ENCODE measurements at regions not wholly inside any gene's neighbourhood (a gene's known extent, or its start where the extent isn't known, plus 50 kb on each side); places are given as distances from the start of the nearest gene placed in this dataset.

DNA sequence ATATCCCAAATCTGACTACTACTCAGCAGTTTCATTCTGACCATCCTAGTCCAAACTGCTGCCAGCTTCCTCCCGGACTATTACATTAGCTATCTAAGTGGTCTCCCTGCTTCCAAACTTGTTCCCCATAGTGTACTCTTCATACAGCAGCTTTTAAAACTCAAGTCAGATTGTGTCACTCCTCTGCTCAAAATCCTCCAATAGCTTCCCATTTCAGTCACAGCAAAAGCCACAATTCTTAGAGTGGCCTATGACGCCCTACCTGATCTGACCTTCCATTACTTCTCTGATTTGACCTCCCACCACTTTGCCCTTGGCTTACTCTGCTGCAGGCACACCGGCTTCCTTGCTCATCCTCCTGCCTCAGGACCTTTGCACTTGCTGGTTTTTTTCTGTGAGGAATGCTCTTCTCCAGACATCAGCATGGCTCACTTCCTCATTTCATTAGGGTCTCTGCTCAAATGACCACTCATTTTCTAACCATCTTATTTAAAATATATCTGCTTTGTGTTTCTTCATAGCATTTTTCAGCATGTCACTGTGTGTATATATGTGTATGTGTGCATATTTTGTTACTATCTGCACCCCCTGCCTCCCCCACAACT lies 111.1 kb upstream of the DTNBP1 start:
- TF ChIP-seq ZNF274 (IDR thresholded peaks at IDR 0.05; ENCODE audit: low read depth, low read length), result no peak
- TF ChIP-seq POLR2AphosphoS5 (IDR thresholded peaks at IDR 0.05; ENCODE audit: low read depth, low read length), result no peak
- TF ChIP-seq EZH2phosphoT487 (IDR thresholded peaks at IDR 0.05; ENCODE audit: borderline replicate concordance), result no peak
- TF ChIP-seq POLR2A (IDR thresholded peaks at IDR 0.05; ENCODE audit: borderline replicate concordance, extremely low read depth, insufficient read depth, insufficient read length), result no peak
- no peak for TF ChIP-seq EZH2 (IDR thresholded peaks at IDR 0.05)
- TF ChIP-seq, protein P1, sequence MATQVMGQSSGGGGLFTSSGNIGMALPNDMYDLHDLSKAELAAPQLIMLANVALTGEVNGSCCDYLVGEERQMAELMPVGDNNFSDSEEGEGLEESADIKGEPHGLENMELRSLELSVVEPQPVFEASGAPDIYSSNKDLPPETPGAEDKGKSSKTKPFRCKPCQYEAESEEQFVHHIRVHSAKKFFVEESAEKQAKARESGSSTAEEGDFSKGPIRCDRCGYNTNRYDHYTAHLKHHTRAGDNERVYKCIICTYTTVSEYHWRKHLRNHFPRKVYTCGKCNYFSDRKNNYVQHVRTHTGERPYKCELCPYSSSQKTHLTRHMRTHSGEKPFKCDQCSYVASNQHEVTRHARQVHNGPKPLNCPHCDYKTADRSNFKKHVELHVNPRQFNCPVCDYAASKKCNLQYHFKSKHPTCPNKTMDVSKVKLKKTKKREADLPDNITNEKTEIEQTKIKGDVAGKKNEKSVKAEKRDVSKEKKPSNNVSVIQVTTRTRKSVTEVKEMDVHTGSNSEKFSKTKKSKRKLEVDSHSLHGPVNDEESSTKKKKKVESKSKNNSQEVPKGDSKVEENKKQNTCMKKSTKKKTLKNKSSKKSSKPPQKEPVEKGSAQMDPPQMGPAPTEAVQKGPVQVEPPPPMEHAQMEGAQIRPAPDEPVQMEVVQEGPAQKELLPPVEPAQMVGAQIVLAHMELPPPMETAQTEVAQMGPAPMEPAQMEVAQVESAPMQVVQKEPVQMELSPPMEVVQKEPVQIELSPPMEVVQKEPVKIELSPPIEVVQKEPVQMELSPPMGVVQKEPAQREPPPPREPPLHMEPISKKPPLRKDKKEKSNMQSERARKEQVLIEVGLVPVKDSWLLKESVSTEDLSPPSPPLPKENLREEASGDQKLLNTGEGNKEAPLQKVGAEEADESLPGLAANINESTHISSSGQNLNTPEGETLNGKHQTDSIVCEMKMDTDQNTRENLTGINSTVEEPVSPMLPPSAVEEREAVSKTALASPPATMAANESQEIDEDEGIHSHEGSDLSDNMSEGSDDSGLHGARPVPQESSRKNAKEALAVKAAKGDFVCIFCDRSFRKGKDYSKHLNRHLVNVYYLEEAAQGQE (IDR thresholded peaks at IDR 0.05; ENCODE audit: low read depth), result no peak
